PC-9 (cell line): ENCODE measurements at regions not wholly inside any gene's neighbourhood (a gene's known extent, or its start where the extent isn't known, plus 50 kb on each side); places are given as distances from the start of the nearest gene placed in this dataset.
A peak's percentile ranks its signal among the peaks of the same experiment; 100 is the strongest.

Experiments
- CTCF ChIP-seq: fragments of 200-600 bp; sonication (generic); conservative IDR thresholded peaks from 2 replicates; pipeline ENCODE4 v1.6.1; 2017; ENCODE audit warnings: mixed run types, antibody characterized with exemption, mild to moderate bottlenecking, moderate library complexity
- EZH2 ChIP-seq: fragments of 200-600 bp; sonication (generic); IDR thresholded peaks from 2 replicates; pipeline ENCODE4 v1.8.0; 2017; ENCODE audit warnings: antibody characterized with exemption, low read depth

GRCh38 chr7:46485481-46486065, 564.5 kb upstream of the IGFBP3 start:
- TF ChIP-seq CTCF (peak; percentile 42; the same call in 1 of the 2 replicates), EZH2 (no peak)
